SU-DHL-6 (cell line): ENCODE measurements at regions not wholly inside any gene's neighbourhood (a gene's known extent, or its start where the extent isn't known, plus 50 kb on each side); places are given as distances from the start of the nearest gene placed in this dataset.

Experiments used
- H2AFZ ChIP-seq: fragments of 200-600 bp; sonication (generic); 2 replicates; pipeline ENCODE4 v1.6.1; 2014; ENCODE audit warnings: low read depth, mild to moderate bottlenecking, moderate library complexity, mixed read lengths, antibody characterized with exemption, low read length; ENCODE audit not compliant: severe bottlenecking
- H3F3A ChIP-seq: fragments of 200-600 bp; shearing (Covaris generic); 2 replicates; pipeline ENCODE4 v1.6.0; 2016; ENCODE audit warnings: antibody characterized with exemption, mild to moderate bottlenecking; ENCODE audit not compliant: insufficient read depth
- H3K27ac ChIP-seq: fragments of 200-600 bp; sonication (generic); 2 replicates; pipeline ENCODE4 v1.5.1; 2016; ENCODE audit warnings: low read depth, mild to moderate bottlenecking, low read length, moderate library complexity, mixed read lengths
- H3K27me3 ChIP-seq: fragments of 200-600 bp; sonication (generic), shearing (Covaris generic); 2 replicates; pipeline ENCODE4 v1.6.0; 2014; ENCODE audit warnings: mild to moderate bottlenecking, low read length
- H3K36me3 ChIP-seq: fragments of 200-600 bp; sonication (generic); 2 replicates; pipeline ENCODE4 v1.6.1; 2014; ENCODE audit warnings: mild to moderate bottlenecking, low read length, mixed read lengths
- H3K4me2 ChIP-seq: fragments of 300-600, 200-600 bp; shearing (Covaris generic), sonication (generic); 2 replicates; pipeline ENCODE4 v1.6.0; 2014; ENCODE audit warnings: low read length, low read depth, mild to moderate bottlenecking; ENCODE audit not compliant: poor library complexity, severe bottlenecking
- H3K4me3 ChIP-seq: fragments of 200-600 bp; sonication (generic); 2 replicates; pipeline ENCODE4 v1.5.1; 2014; ENCODE audit warnings: antibody characterized with exemption, low read length, mild to moderate bottlenecking, mixed read lengths; ENCODE audit not compliant: insufficient read depth, poor library complexity, severe bottlenecking
- H3K79me2 ChIP-seq: fragments of 200-600 bp; sonication (generic); 2 replicates; pipeline ENCODE4 v1.6.1; 2014; ENCODE audit warnings: mild to moderate bottlenecking, low read length, moderate library complexity; ENCODE audit not compliant: insufficient read depth
- H3K9ac ChIP-seq: fragments of 200-600 bp; sonication (generic); 2 replicates; pipeline ENCODE4 v1.7.0; 2014; ENCODE audit warnings: mild to moderate bottlenecking, low read length
- H3K9me2 ChIP-seq: fragments of 200-600 bp; sonication (generic); replicated peaks from 2 replicates; pipeline ENCODE4 v1.6.1; 2014; ENCODE audit warnings: low read length; ENCODE audit not compliant: insufficient read depth
- H3K9me3 ChIP-seq: fragments of 200-600 bp; sonication (generic); 2 replicates; pipeline ENCODE4 v1.6.1; 2014; ENCODE audit warnings: low read length, mixed read lengths; ENCODE audit not compliant: insufficient read depth
- H4K20me1 ChIP-seq: fragments of 200-600 bp; sonication (generic); 2 replicates; pipeline ENCODE4 v1.6.1; 2014; ENCODE audit warnings: low read depth, mild to moderate bottlenecking, antibody characterized with exemption, low read length, moderate library complexity, mixed read lengths
- CTCF ChIP-seq: fragments of 200-600 bp; sonication (generic); IDR thresholded peaks from one replicate; pipeline ENCODE4 v1.5.1; 2017; ENCODE audit warnings: antibody characterized with exemption, mild to moderate bottlenecking, low read length, moderate library complexity; ENCODE audit not compliant: insufficient read depth, poor library complexity, severe bottlenecking
- EZH2phosphoT487 ChIP-seq: fragments of 200-600 bp; sonication (generic), shearing (Covaris generic); conservative IDR thresholded peaks from 2 replicates; pipeline ENCODE4 v1.6.1; 2018; ENCODE audit warnings: mild to moderate bottlenecking, antibody characterized with exemption, low read length, moderate library complexity, mixed read lengths

- TF ChIP-seq CTCF (no peak), EZH2phosphoT487 (no peak)
- Histone ChIP-seq H3K79me2 (no peaks in the 10 kb centered on the region), H2AFZ (no peak overlapping the region), H3K9ac (no peak overlapping the region), H3K4me3 (no peak overlapping the region), H3K9me2 (no peaks in the 10 kb centered on the region), H3K4me2 (no peak overlapping the region), H3K9me3 (no peaks in the 10 kb centered on the region), H3K27ac (no peak overlapping the region), H4K20me1 (no peaks in the 10 kb centered on the region), H3K27me3 (no peaks in the 10 kb centered on the region), H3K36me3 (no peaks in the 10 kb centered on the region), H3F3A (no peaks in the 10 kb centered on the region)
These were observed 352.7 kb upstream of the IGFBP7 start for GRCh38 chr4:57462843-57463242.

- H3K27me3 ChIP-seq, result no peaks in the 10 kb centered on the region
- no peaks in the 10 kb centered on the region for H3K36me3 ChIP-seq
- H3K27ac ChIP-seq, result no peak overlapping the region
- TF ChIP-seq CTCF (no peak), EZH2phosphoT487 (no peak)
- H3K4me3 ChIP-seq, result no peak overlapping the region
- no peak overlapping the region for H3K4me2 ChIP-seq
- no peaks in the 10 kb centered on the region for H4K20me1 ChIP-seq
- no peaks in the 10 kb centered on the region for H3K9me3 ChIP-seq
- H3K9me2 ChIP-seq, result no peaks in the 10 kb centered on the region
- H3F3A ChIP-seq, result no peaks in the 10 kb centered on the region
- no peaks in the 10 kb centered on the region for H3K79me2 ChIP-seq
- no peak overlapping the region for H3K9ac ChIP-seq
- H2AFZ ChIP-seq, result no peak overlapping the region
These were observed 350.8 kb upstream of the IGFBP7 start for GRCh38 chr4:57460967-57461366.

DNA sequence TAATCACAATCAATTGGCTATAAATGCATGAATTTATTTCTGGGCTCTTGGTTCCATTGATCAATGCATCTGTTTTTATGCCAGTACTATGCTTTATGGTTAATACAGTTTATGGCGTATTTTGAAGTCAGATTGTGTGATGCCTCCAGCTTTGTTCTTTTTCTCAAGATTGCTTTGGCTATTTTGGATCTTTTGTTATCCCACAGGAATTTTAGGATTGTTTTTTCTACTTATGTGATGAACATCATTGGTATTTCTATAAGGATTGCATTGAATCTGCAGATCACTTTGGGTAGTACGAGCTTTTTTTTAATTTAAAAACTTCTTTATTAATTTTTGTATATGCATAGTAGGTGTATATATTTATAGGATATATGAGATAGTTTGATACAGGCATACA is 338.7 kb upstream of the IGFBP7 start:
- Histone ChIP-seq H3K9me3 (no peaks in the 10 kb centered on the region), H3K9ac (no peak overlapping the region), H2AFZ (no peak overlapping the region), H3K4me3 (no peak overlapping the region), H3K27ac (no peak overlapping the region), H3K4me2 (no peak overlapping the region), H3K9me2 (no peaks in the 10 kb centered on the region), H3K36me3 (no peaks in the 10 kb centered on the region), H3F3A (no peaks in the 10 kb centered on the region), H4K20me1 (no peaks in the 10 kb centered on the region), H3K27me3 (no peaks in the 10 kb centered on the region), H3K79me2 (no peaks in the 10 kb centered on the region)
- TF ChIP-seq CTCF, result no peak
- no peak for TF ChIP-seq EZH2phosphoT487

DNA sequence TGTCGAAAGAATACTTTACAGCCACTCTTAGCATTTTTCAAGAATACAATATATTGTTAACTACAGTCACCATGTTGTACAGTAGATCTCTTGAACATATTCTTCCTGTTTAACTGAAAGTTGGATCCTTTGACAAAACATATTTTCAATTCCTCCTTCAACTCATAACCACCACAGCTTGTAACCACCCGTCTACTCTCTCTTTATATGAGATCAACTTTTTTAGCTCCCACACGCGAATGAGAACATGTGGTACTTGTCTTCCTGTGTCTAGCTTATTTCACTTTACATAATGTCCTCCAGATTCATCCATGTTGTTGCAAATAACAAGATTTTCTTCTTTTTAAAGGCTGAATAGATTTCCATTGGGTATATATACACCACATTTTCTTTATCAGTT is 338.3 kb upstream of the IGFBP7 start:
- Histone ChIP-seq H3K4me2 (no peak overlapping the region), H3K9me3 (no peaks in the 10 kb centered on the region), H3K4me3 (no peak overlapping the region), H4K20me1 (no peaks in the 10 kb centered on the region), H3K27ac (no peak overlapping the region), H3K9ac (no peak overlapping the region), H3K27me3 (no peaks in the 10 kb centered on the region), H3K36me3 (no peaks in the 10 kb centered on the region), H3F3A (no peaks in the 10 kb centered on the region), H3K79me2 (no peaks in the 10 kb centered on the region), H3K9me2 (no peaks in the 10 kb centered on the region), H2AFZ (no peak overlapping the region)
- TF ChIP-seq CTCF (no peak), EZH2phosphoT487 (no peak)
